CD14-positive monocyte (primary cell): ENCODE measurements at regions not wholly inside any gene's neighbourhood (a gene's known extent, or its start where the extent isn't known, plus 50 kb on each side); places are given as distances from the start of the nearest gene placed in this dataset.

Experiments
- DNase-seq, 3 donors: peaks; one replicate each; pipeline ENCODE4 v3.0.0-alpha.2; 2011 to 2022
- H2AFZ ChIP-seq: 2 replicates; pipeline ENCODE4 v1.6.0; 2012; ENCODE audit warnings: mild to moderate bottlenecking, low read depth, low read length, inconsistent platforms; ENCODE audit not compliant: insufficient read depth, poor library complexity, severe bottlenecking
- H3K27ac ChIP-seq, 2 donors: 1 replicate in 1 of 2; 2 replicates in 1 of 2; pipeline ENCODE4 v1.5.1; 2012 to 2013; ENCODE audit warnings: low read length in 2 of 2, control low read depth in 1 of 2, inconsistent platforms in 1 of 2, low read depth in 1 of 2, mild to moderate bottlenecking in 1 of 2
- H3K27me3 ChIP-seq, 2 donors: one replicate each; pipeline versions ENCODE4 v1.6.0 to v1.6.1; 2011 to 2013; ENCODE audit warnings: low read length in 2 of 2; ENCODE audit not compliant: control insufficient read depth in 2 of 2, insufficient read depth in 2 of 2
- H3K36me3 ChIP-seq, 2 donors: replicated peaks in 1 of 2; 1 replicate in 1 of 2; 2 replicates in 1 of 2; pipeline versions ENCODE4 v1.5.1 to v1.6.1; 2012 to 2013; ENCODE audit warnings: low read length in 2 of 2, control low read depth in 1 of 2, inconsistent platforms in 1 of 2, mild to moderate bottlenecking in 1 of 2; ENCODE audit not compliant: insufficient read depth in 2 of 2, control insufficient read depth in 1 of 2
- H3K4me1 ChIP-seq, 2 donors: 1 replicate in 1 of 2; 2 replicates in 1 of 2; pipeline versions ENCODE4 v1.5.1 to v1.6.1; 2012 to 2013; ENCODE audit warnings: low read length in 2 of 2, control low read depth in 1 of 2, inconsistent platforms in 1 of 2, mild to moderate bottlenecking in 1 of 2, moderate library complexity in 1 of 2; ENCODE audit not compliant: insufficient read depth in 2 of 2, control insufficient read depth in 1 of 2
- H3K4me2 ChIP-seq: replicated peaks from 2 replicates; pipeline ENCODE3; 2012; ENCODE audit warnings: low read length, moderate library complexity, mild to moderate bottlenecking; ENCODE audit not compliant: poor library complexity, severe bottlenecking; ENCODE audit errors: extremely low read depth
- H3K4me3 ChIP-seq, 3 experiments: fragments of 200-600 bp in 1 of 3; sonication (generic) in 1 of 3; replicated peaks in 1 of 3; 1 replicate in 2 of 3; 2 replicates in 1 of 3; pipeline ENCODE4 v1.5.1; 2011 to 2013; ENCODE audit warnings: low read length in 3 of 3, mild to moderate bottlenecking in 3 of 3, control low read depth in 2 of 3, low read depth in 2 of 3, inconsistent platforms in 1 of 3, moderate library complexity in 1 of 3
- H3K79me2 ChIP-seq: 2 replicates; pipeline ENCODE4 v1.6.0; 2012; ENCODE audit warnings: mild to moderate bottlenecking, control low read depth, inconsistent platforms, low read length, moderate library complexity; ENCODE audit not compliant: insufficient read depth
- H3K9ac ChIP-seq: 2 replicates; pipeline ENCODE4 v1.6.0; 2017; ENCODE audit warnings: low read length, mild to moderate bottlenecking; ENCODE audit not compliant: insufficient read depth, poor library complexity, severe bottlenecking
- H3K9me3 ChIP-seq, 2 donors: replicated peaks in 1 of 2; 1 replicate in 1 of 2; 2 replicates in 1 of 2; pipeline versions ENCODE4 v1.5.1 to v1.6.1; 2012 to 2013; ENCODE audit warnings: low read length in 2 of 2, control low read depth in 1 of 2; ENCODE audit not compliant: control insufficient read depth in 1 of 2, insufficient read depth in 1 of 2
- H4K20me1 ChIP-seq: 2 replicates; pipeline ENCODE4 v1.6.0; 2012; ENCODE audit warnings: mild to moderate bottlenecking, low read length, control low read depth, moderate library complexity; ENCODE audit not compliant: insufficient read depth
- H3K27ac Mint-ChIP-seq, 7 donors: one replicate each; pipeline ENCODE4 v1.8.0; 2020; ENCODE audit warnings: mild to moderate bottlenecking in 7 of 7, mixed read lengths in 7 of 7, moderate library complexity in 6 of 7, inconsistent platforms in 2 of 7
- H3K27me3 Mint-ChIP-seq, 3 donors: one replicate each; pipeline ENCODE4 v1.8.0; 2021 to 2022; ENCODE audit warnings: low read depth in 3 of 3, mild to moderate bottlenecking in 3 of 3, mixed read lengths in 3 of 3, moderate library complexity in 3 of 3, inconsistent platforms in 1 of 3
- H3K36me3 Mint-ChIP-seq, 2 donors: one replicate each; pipeline ENCODE4 v1.8.0; 2020; ENCODE audit warnings: mixed read lengths in 2 of 2, inconsistent platforms in 1 of 2, mild to moderate bottlenecking in 1 of 2
- H3K4me1 Mint-ChIP-seq: one replicate; pipeline ENCODE4 v1.8.0; 2020; ENCODE audit warnings: mild to moderate bottlenecking, mixed read lengths
- H3K4me3 Mint-ChIP-seq, 2 donors: one replicate each; pipeline ENCODE4 v1.8.0; 2020; ENCODE audit warnings: mild to moderate bottlenecking in 2 of 2, mixed read lengths in 2 of 2, moderate library complexity in 1 of 2
- H3K9me3 Mint-ChIP-seq, 7 donors: one replicate each; pipeline ENCODE4 v1.8.0; 2020 to 2022; ENCODE audit warnings: mixed read lengths in 7 of 7, mild to moderate bottlenecking in 6 of 7, moderate library complexity in 6 of 7, inconsistent platforms in 2 of 7
- WGBS: methylation state at CpG from one replicate; pipeline ENCODE4 v1.1.5; 2013; ENCODE audit warnings: missing lambda C conversion rate; ENCODE audit not compliant: insufficient coverage; 5-methylcytosine and 5-hydroxymethylcytosine counted together
- intact Hi-C, 2 donors: fragments of 100-400 bp; cut with micrococcal nuclease; formaldehyde crosslinking; loops; one replicate each; pipeline versions ENCODE4 v1.15.0 to v1.15.1; 2023
- TF ChIP-seq, protein P1 (sequence below): fragments of 200-600 bp; IDR thresholded peaks from one replicate; pipeline ENCODE4 v1.8.0; 2022; ENCODE audit warnings: antibody characterized with exemption, mild to moderate bottlenecking

GRCh38 chr6:104356197-104356596 is 503.5 kb downstream of the HACE1 start:
- H3K36me3 Mint-ChIP-seq: no peaks in the 10 kb centered on the region
- no peaks in the 10 kb centered on the region for H3K4me1 ChIP-seq
- H3K27ac ChIP-seq: no peak overlapping the region
- no peak overlapping the region for H3K4me3 Mint-ChIP-seq
- H3K9me3 ChIP-seq: peaks cover 0 to 10% of the 10 kb centered on the region in 2 donors
- H3K79me2 ChIP-seq: no peaks in the 10 kb centered on the region
- no peaks in the 10 kb centered on the region for H4K20me1 ChIP-seq
- no peak overlapping the region for H3K9ac ChIP-seq
- H2AFZ ChIP-seq: no peak overlapping the region
- intact Hi-C loops: no loop called here
- H3K27me3 Mint-ChIP-seq: no peaks in the 10 kb centered on the region
- 88% methylated on average over 3 of the region's 5 CpGs for WGBS
- no peaks in the 10 kb centered on the region for H3K27me3 ChIP-seq
- H3K36me3 ChIP-seq: no peaks in the 10 kb centered on the region
- H3K4me3 ChIP-seq: no peak overlapping the region
- TF ChIP-seq, protein P1, sequence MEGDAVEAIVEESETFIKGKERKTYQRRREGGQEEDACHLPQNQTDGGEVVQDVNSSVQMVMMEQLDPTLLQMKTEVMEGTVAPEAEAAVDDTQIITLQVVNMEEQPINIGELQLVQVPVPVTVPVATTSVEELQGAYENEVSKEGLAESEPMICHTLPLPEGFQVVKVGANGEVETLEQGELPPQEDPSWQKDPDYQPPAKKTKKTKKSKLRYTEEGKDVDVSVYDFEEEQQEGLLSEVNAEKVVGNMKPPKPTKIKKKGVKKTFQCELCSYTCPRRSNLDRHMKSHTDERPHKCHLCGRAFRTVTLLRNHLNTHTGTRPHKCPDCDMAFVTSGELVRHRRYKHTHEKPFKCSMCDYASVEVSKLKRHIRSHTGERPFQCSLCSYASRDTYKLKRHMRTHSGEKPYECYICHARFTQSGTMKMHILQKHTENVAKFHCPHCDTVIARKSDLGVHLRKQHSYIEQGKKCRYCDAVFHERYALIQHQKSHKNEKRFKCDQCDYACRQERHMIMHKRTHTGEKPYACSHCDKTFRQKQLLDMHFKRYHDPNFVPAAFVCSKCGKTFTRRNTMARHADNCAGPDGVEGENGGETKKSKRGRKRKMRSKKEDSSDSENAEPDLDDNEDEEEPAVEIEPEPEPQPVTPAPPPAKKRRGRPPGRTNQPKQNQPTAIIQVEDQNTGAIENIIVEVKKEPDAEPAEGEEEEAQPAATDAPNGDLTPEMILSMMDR: no peak
- H3K4me2 ChIP-seq: no peak overlapping the region
- DNase-seq: no peak
- peaks cover 0 to 5% (median 4%) of the 10 kb centered on the region in 7 donors for H3K9me3 Mint-ChIP-seq
- no peak overlapping the region for H3K27ac Mint-ChIP-seq
- H3K4me1 Mint-ChIP-seq: no peaks in the 10 kb centered on the region

DNA sequence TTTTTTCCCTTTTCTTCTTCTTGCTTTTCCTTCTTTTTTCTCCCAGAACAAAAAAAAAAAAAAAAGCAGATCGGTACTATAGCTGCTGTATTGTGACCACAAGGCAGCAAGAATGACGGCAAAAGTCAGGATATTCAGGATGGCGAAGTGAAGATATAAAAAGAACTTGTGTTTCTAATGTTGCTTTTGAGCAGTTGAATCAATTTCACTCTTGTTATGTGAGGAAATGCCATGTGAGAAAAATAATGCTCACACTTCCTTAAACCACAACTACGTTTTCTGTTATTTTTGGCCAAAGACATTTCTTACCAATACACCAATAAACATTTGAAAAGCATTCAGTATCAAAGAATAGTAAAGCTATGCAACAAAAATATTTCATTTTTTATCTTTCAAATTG is 510.5 kb downstream of the HACE1 start:
- Histone ChIP-seq H3K4me1 (no peaks in the 10 kb centered on the region), H2AFZ (no peak overlapping the region), H3K9me3 (peaks cover 4 to 6% of the 10 kb centered on the region in 2 donors), H3K9ac (no peak overlapping the region), H4K20me1 (no peaks in the 10 kb centered on the region), H3K36me3 (no peaks in the 10 kb centered on the region), H3K27me3 (no peaks in the 10 kb centered on the region), H3K27ac (no peak overlapping the region), H3K4me3 (no peak overlapping the region), H3K4me2 (no peak overlapping the region), H3K79me2 (no peaks in the 10 kb centered on the region)
- Mint-ChIP-seq H3K36me3 (no peaks in the 10 kb centered on the region), H3K27ac (no peak overlapping the region), H3K4me3 (no peak overlapping the region), H3K27me3 (no peaks in the 10 kb centered on the region), H3K4me1 (no peaks in the 10 kb centered on the region), H3K9me3 (peaks cover 3 to 11% (median 4%) of the 10 kb centered on the region in 7 donors)
- TF ChIP-seq, protein P1: no peak
- no CpG with 5 or more reads among the region's 4 CpGs for WGBS
- DNase-seq: no peak
- intact Hi-C loops: no loop called here
